ENCODE measurements at regions not wholly inside any gene's neighbourhood (a gene's known extent, or its start where the extent isn't known, plus 50 kb on each side); places are given as distances from the start of the nearest gene placed in this dataset.
"Not testable (repeated sequence)": the region's sequence is repeated elsewhere in the genome, so short reads cannot be mapped to it uniquely, and the experiment has no call there.

DNA sequence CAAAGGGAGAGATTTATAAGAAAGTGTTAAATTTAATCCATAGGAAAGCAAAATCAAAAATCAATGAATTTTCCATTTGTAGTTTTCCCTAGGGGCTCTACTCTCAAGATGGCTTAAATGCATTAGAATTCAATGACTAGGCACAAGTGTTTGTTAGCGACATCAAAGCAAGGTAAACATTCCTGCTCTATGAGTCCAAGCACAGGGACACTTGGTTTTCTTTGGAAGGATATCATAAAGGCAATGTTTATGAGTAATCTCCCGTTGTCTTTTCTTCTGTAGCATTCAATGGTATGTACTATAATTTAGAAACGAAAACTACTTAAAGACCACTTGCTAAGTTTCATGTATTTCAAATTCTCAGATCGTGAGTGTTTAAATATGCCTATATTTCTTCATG lies 54.8 kb upstream of the ZNF717 start:
- DNase-seq, result not testable (repeated sequence)

- DNase-seq, result not testable (repeated sequence)
Measured at GRCh38 chr3:75850301-75851008, 65.1 kb upstream of the ZNF717 start.

GRCh38 chr3:75863130-75863529 lies 77.8 kb upstream of the ZNF717 start:
- DNase-seq, result no peak

DNA sequence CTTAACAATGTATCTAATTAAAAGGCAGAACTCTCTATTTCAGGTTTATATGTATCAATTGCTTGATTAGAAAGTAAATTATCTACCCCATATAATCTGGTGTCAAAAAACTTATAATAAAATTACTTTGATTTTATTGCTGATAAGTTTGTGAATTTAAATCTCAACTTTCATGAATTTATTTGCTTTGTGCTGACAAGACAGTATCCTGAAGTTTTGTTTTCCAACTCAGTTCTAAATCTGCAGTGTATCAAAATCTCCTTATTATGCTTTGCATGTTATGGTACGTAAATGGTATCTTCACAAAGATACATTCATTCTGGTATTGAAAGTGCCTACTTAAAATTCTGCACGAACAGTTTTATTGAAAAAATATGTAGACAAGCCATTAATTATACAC lies 78.5 kb upstream of the ZNF717 start:
- no peak for DNase-seq

- not testable (repeated sequence) for DNase-seq
Measured at GRCh38 chr3:75883719-75884118, 98.4 kb upstream of the ZNF717 start.

DNA sequence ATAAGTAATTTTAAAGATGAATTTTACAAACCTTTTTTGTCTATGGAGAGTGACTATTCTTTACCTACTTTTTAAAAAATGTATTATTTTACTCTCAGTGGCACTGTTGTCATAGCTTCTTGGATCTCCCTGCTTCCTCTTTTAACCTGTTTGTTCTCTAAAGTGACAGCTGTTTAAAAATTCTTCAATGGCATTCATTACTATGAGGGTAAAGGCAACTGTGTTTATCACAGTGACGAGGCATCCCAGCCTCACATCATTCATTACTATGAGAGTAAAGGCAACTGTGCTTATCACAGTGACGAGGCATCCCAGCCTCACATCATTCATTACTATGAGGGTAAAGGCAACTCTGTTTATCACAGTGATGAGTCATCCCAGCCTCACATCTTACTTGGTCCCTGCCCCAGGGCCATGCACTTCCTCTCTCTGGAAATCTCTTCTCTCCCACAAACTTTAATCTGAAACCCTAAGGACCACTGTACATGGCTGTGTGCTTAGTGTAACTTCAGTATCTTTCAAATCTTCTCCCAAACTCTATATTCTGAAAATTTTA lies 101.7 kb upstream of the ZNF717 start:
- no peak for DNase-seq

GRCh38 chr3:75894234-75894633 lies 108.9 kb upstream of the ZNF717 start:
- DNase-seq, result no peak

DNA sequence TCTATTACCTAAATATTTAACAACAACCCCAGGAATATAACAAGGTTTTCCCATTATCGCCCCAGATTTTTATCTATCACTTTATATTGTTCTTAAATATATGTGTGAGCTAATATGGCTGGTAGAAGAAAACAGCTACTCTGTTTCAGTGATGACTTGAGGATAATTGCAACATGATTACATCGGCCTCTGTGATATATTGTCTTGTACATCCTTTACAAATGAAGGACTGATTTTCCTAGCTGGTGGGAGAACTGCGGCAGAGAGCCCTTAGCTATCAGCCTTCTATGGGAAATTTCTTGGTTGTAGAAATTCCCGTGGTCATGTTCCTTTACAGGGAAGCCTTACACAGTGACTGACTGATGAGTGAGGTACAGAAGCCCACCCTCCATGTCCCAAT lies 110.9 kb upstream of the ZNF717 start:
- DNase-seq, result no peak

GRCh38 chr3:75901446-75901845 lies 116.1 kb upstream of the ZNF717 start:
- not testable (repeated sequence) for DNase-seq

DNA sequence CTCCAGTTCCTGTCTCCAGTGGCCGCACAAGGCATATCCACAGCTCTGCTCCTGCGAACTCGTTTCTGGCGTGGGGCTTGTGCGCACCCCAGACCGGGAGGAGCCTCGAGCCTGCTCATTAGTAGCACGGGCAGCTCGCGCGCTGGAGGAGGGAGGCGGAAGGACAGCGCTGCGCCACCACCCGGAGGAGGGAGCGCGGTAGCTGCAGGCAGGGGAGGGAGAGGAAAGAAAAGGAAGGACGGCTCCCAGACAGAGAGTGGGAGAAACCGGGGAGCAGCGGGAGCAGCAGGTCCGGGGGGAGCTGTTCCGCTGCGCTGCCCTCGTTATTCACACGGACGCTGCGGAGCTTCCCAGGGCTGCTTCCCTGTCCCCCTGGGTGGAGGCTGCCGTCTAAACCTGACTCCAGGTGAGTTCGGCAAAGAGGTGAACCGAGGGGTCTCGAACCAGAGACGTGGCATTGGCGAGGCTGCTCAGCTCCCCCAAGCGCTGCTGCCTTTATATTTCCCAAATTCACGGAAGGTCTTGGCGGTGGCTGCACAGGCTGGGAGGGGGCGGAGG lies 121.3 kb upstream of the ZNF717 start:
- no peak for DNase-seq

DNA sequence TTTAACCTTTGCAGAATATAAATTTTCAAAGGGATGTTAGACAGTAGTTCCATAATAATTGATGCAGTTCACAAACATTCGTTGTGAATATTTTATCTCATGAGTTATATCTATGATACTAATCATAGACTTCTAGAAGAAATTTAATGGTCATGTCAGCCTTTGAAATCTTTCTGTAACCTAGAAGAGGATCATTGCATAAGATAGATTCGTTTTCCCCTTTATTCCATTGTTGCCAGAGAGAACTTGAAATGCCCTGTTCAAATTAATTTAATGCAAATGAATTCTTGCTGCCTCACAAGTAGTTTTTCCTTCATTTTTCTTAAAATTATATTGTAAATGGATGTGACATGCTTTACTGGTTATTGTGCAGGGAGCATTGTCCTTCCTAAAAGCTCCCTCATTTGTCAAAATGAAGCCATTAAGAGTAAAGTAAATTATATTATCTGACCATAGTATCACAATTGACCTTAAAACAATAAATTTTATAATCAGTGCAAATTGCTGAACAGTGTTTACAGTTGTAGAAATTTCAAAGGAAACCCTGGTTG lies 128.5 kb upstream of the ZNF717 start:
- no peak for DNase-seq

- not testable (repeated sequence) for DNase-seq
Measured at GRCh38 chr3:75914741-75915140, 129.4 kb upstream of the ZNF717 start.

DNA sequence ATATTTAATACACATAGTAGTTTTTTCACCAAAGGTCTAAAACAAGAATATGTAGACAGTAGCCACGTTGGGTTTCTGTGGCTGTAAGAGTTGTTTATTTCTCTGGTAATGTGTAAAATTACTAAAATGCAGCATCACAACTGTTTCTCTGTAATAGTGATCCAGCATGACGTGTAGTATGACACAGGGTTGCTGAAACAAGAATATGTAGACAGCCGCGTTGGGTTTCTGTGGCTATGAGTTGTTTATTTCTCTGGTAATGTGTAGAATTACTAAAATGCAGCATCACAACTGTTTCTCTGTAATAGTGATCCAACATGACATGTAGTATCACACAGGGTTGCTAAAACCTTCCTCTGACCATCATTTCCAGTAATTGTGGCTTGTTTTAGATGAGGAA lies 153.6 kb upstream of the ZNF717 start:
- DNase-seq, result no peak

DNA sequence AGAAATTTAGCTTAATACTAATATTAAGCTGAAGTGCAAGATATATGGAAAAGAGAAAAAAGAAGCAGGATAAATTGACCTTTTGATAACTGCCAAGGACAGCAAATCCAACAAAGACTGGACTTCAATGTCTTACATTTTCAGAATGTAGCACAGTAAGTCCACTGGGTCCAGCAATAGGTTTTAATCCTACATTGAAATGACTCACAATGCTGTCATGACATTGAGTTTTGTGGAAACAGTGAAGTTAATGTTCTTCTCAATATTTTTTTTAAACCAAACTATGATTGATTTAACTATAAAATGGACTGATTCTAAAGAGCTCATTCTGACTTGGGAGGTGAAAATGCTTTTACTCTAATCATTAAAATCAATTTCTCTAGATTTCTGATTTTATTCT lies 166.6 kb upstream of the ZNF717 start:
- no peak for DNase-seq

DNA sequence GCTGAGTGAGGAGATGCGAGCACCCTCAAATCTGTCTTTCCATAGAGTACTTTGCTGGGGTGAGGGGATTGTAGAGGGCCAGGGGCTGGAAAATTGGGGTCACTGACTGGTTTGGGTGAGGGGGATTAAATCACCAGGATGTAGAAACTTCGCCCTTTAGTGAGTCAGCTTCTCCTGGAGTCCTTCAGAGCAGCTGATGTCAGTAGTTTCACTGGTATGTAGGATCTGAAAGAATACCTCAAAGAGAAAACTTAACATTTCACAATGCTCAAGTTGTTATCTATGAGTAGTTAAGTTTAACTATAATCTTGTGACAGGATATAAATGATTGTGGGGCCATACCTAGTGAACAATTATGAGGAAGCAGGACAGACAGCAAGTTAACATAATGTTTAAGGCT lies 174.7 kb upstream of the ZNF717 start:
- DNase-seq, result not testable (repeated sequence)

GRCh38 chr3:75962054-75962453 lies 176.7 kb upstream of the ZNF717 start:
- DNase-seq, result not testable (repeated sequence)

DNA sequence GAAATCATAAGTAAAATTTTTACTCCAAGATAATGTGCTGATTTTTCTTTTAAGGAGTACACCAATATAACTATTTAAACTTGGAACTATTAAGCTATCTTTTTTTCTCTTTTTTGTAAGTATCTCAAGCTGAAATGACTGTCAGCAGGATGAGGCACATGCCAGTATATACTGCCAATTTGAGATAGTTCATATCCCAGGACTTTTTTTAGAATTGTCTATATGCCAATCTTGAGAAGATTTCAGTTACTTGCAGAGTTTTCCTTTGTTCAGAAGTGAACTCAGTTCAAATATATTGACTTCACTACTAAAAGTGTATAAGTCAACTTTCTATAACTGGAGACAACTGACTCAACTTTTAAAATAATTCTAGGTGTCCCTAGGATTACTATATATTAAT lies 181.7 kb upstream of the ZNF717 start:
- DNase-seq, result no peak

DNA sequence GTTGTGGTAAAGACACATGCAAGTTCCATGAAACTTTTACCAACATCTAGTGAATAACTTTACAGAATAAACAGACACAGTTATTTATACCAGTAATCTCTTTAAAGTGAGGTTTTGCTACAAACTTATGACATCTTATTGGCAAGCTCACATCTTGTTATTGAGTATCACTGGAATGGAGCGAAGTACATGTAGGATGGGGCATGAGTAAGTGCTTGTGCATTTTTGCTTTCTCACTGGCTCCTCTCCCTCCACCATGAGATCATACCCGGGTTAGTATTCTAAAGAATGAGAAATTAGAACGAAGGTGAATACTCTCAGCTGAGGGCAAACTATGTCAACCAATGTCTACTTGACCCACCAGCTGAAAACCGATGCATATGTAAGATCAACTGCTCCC lies 193.3 kb upstream of the ZNF717 start:
- DNase-seq, result no peak

DNA sequence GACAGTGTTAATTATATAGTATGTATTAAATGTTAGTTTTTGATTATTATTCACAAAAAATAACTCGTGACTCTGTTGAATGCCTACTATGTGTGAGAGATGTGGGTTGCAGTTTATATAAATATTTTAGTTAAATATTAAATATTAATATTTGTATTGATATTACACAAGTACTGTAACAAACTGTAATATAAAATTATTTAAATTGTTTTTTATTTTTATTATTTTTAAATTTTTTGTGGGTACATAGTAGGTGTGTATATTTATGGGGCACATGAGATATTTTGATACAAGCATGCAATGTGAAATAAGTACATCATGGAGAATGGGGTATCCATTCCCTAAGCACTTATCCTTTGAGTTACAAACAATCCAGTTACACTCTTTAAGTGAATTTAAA lies 196.1 kb upstream of the ZNF717 start:
- no peak for DNase-seq

DNA sequence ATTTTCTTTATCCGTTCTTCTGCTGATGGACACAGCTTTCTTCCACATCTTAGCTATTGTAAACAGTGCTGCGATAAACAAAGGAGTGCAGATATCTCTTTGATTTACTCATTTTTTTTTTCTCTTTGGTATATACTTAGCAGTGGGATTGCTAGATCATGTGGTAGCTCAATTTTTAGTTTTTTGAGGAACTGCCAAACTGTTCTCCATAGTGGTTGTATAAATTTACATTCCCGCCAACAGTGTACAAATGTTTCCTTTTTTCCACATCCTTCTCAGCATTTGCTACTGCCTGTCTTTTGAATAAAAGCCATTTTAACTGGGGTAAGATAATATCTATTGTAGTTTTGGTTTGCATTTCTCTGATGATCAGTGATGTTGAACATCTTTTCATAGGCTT lies 196.8 kb upstream of the ZNF717 start:
- DNase-seq, result no peak

- DNase-seq, result no peak
Measured at GRCh38 chr3:75983111-75983510, 197.8 kb upstream of the ZNF717 start.

GRCh38 chr3:75983609-75984290 lies 198.4 kb upstream of the ZNF717 start:
- no peak for DNase-seq

- DNase-seq, result no peak
Measured at GRCh38 chr3:75985432-75985831, 200.1 kb upstream of the ZNF717 start.

DNA sequence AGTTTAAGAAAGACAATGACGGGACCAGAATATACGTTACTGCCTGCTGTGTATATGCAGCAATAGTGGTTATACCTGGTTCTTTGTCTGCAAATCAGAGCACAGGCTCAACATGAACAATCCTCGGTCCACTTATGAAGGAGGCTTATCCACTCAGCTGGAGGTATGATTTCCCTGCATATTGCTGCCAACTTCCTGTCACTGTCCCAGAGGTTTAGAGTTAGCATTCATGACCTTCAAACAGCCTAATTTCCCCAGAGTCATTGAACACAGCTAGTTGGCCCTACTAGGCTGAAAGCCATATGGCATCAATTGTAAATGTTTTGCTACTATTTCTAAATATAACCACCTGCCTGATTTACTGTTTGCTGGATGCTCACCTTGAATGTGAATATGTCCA lies 224.9 kb upstream of the ZNF717 start:
- DNase-seq, result no peak

Data from 8988T (cell line).